ENCODE measurements at regions not wholly inside any gene's neighbourhood (a gene's known extent, or its start where the extent isn't known, plus 50 kb on each side); places are given as distances from the start of the nearest gene placed in this dataset.
"Not testable (repeated sequence)": the region's sequence is repeated elsewhere in the genome, so short reads cannot be mapped to it uniquely, and the experiment has no call there.

GRCh38 chr16:32116080-32116479 is 137.0 kb upstream of the TP53TG3D start:
- TF ChIP-seq POLR2AphosphoS5 (IDR thresholded peaks at IDR 0.05) (no peak), POLR2A (IDR thresholded peaks at IDR 0.05) (no peak), CTCF (IDR thresholded peaks at IDR 0.05) (no peak), EP300 (IDR thresholded peaks at IDR 0.05) (no peak)
- no peak for DNase-seq
- Histone ChIP-seq H3K4me3 (peak overlapping the region; percentile 18 to 59 (median 48)), H3K27ac (no peak overlapping the region), H3K9me3 (no peaks in the 10 kb centered on the region), H3K4me1 (peaks cover 0 to 9% (median 4%) of the 10 kb centered on the region in 4 donors), H3K36me3 (no peaks in the 10 kb centered on the region), H3K27me3 (peaks cover 4 to 20% (median 8%) of the 10 kb centered on the region in 3 donors)
- 1 to 5% methylated on average over 52 of the region's 52 CpGs for WGBS, 2 donors
- intact Hi-C loops (cut with DNase I), result no loop called here

- H3K9me3 ChIP-seq; H3K27ac ChIP-seq; intact Hi-C loops (cut with DNase I); H3K4me1 ChIP-seq; H3K36me3 ChIP-seq; DNase-seq: not testable (repeated sequence)
- 29 to 31% methylated on average over 23 of the region's 29 CpGs for WGBS, 2 donors
- H3K27me3 ChIP-seq, result peaks cover 4 to 20% (median 8%) of the 10 kb centered on the region in 3 donors
- peak overlapping the region in 3 of 4 donors; percentile 43 to 59 (median 53) for H3K4me3 ChIP-seq
Observed at GRCh38 chr16:32116533-32116932, 136.6 kb upstream of the TP53TG3D start.

- H3K4me3 ChIP-seq; DNase-seq; H3K4me1 ChIP-seq; intact Hi-C loops (cut with DNase I); H3K36me3 ChIP-seq; H3K9me3 ChIP-seq; H3K27ac ChIP-seq: not testable (repeated sequence)
- peaks cover 4 to 16% (median 8%) of the 10 kb centered on the region in 3 donors for H3K27me3 ChIP-seq
- WGBS, 2 donors, result 54 to 64% methylated on average over 1 of the region's 1 CpG
Observed at GRCh38 chr16:32120372-32120771, 132.7 kb upstream of the TP53TG3D start.

GRCh38 chr16:32120779-32121178 is 132.3 kb upstream of the TP53TG3D start:
- H3K9me3 ChIP-seq; H3K36me3 ChIP-seq; H3K27ac ChIP-seq; H3K4me1 ChIP-seq; H3K4me3 ChIP-seq; DNase-seq; intact Hi-C loops (cut with DNase I): not testable (repeated sequence)
- peaks cover 4 to 12% (median 5%) of the 10 kb centered on the region in 3 donors for H3K27me3 ChIP-seq
- whole genome bisulfite sequencing, 2 donors, result 76 to 86% methylated on average over 3 of the region's 3 CpGs

GRCh38 chr16:32121273-32121900 is 131.7 kb upstream of the TP53TG3D start:
- 78 to 84% methylated on average over 2 of the region's 2 CpGs for WGBS, 2 donors
- H3K9me3 ChIP-seq; H3K27me3 ChIP-seq; H3K36me3 ChIP-seq; H3K4me1 ChIP-seq; H3K4me3 ChIP-seq; DNase-seq; intact Hi-C loops (cut with DNase I); H3K27ac ChIP-seq: not testable (repeated sequence)

- H3K27ac ChIP-seq; H3K27me3 ChIP-seq; H3K36me3 ChIP-seq; H3K4me3 ChIP-seq; intact Hi-C loops (cut with DNase I); H3K9me3 ChIP-seq; H3K4me1 ChIP-seq: not testable (repeated sequence)
- 91 to 97% methylated on average over 3 of the region's 8 CpGs for WGBS, 2 donors
- DNase-seq, result peak; percentile 6
Observed at GRCh38 chr16:32152434-32152833, 100.7 kb upstream of the TP53TG3D start.

GRCh38 chr16:32187918-32188669 is 65.0 kb upstream of the TP53TG3D start:
- H3K4me3 ChIP-seq; H3K27me3 ChIP-seq; H3K36me3 ChIP-seq; H3K27ac ChIP-seq; DNase-seq; intact Hi-C loops (cut with DNase I); H3K9me3 ChIP-seq; H3K4me1 ChIP-seq: not testable (repeated sequence)
- 42 to 68% methylated on average over 2 to 10 of the region's 61 CpGs for WGBS, 2 donors

GRCh38 chr16:32202585-32202984 is 50.5 kb upstream of the TP53TG3D start:
- H3K27me3 ChIP-seq; H3K27ac ChIP-seq; H3K4me1 ChIP-seq; intact Hi-C loops (cut with DNase I); H3K4me3 ChIP-seq; DNase-seq; H3K36me3 ChIP-seq; H3K9me3 ChIP-seq: not testable (repeated sequence)
- 52 to 67% methylated on average over 23 to 28 of the region's 36 CpGs for WGBS, 2 donors

Small RNAs in the stretch of these regions (small RNA-seq; reads per million reads assigned to genes)
- 0 reads per million in 3 donors for gene AC133485.4
- gene AC142381.2, result 0 reads per million in 3 donors
- gene IGHV1OR16-3, result 0 reads per million in 3 donors
- gene IGHV3OR16-9, result 0 reads per million in 3 donors

All from sigmoid colon (tissue), 6 donors.